ENCODE measurements at regions not wholly inside any gene's neighbourhood (a gene's known extent, or its start where the extent isn't known, plus 50 kb on each side); places are given as distances from the start of the nearest gene placed in this dataset.

DNA sequence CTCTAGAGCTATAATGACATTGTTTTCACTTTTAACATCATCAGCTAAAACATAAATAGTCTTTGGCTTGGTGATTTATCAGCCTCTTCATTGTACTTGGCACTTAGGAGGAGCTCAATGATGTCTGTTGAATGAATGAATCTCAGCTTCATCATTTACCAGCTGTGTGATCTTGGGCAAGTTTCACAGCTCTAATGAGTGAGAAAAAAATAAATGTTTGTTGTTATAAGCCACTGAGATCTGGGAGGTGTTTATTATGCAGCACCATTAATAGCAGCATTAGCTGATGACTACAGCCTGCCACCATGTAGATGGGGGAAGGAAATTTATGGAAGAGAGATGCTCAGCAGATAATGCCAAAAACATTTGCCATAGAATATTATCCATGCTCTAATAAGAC is 63.6 kb upstream of the C1QTNF7 start:
- Mint-ChIP-seq H3K27ac (no peak overlapping the region), H3K4me1 (peaks cover 4 to 19% (median 9%) of the 10 kb centered on the region in 3 donors), H3K27me3 (no peaks in the 10 kb centered on the region), H3K9me3 (peaks cover 0 to 3% (median 0%) of the 10 kb centered on the region in 7 donors), H3K36me3 (no peaks in the 10 kb centered on the region), H3K4me3 (no peak overlapping the region)
- no peak for DNase-seq
- ATAC-seq (ENCODE audit: low read depth in 2 of 2) = no peak

DNA sequence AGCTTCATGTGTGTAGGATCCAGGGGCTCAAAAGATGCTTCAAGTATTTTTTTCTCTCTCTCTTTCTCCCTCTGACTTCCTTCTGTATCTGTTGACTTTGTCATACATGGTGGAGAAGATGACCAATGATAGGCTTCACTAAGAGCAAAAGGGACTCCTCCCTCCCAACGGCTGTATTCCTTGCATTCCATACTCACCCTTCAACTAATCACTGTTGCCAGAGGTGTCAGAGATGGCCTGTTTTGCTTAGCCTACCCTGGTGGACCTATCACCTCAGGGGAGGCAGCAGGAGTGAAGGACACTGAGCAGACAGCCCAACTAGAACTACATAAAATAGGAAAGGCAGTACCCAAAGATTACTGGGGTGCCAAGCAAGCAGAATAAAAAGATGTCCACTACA is 62.2 kb upstream of the C1QTNF7 start:
- Mint-ChIP-seq H3K36me3 (no peaks in the 10 kb centered on the region), H3K27me3 (no peaks in the 10 kb centered on the region), H3K4me3 (no peak overlapping the region), H3K9me3 (peaks cover 0 to 3% (median 0%) of the 10 kb centered on the region in 7 donors), H3K4me1 (peaks cover 4 to 19% (median 9%) of the 10 kb centered on the region in 3 donors), H3K27ac (peak overlapping the region in 1 of 6 donors; percentile 25)
- no peak for ATAC-seq (ENCODE audit: low read depth in 2 of 2)
- no peak for DNase-seq

DNA sequence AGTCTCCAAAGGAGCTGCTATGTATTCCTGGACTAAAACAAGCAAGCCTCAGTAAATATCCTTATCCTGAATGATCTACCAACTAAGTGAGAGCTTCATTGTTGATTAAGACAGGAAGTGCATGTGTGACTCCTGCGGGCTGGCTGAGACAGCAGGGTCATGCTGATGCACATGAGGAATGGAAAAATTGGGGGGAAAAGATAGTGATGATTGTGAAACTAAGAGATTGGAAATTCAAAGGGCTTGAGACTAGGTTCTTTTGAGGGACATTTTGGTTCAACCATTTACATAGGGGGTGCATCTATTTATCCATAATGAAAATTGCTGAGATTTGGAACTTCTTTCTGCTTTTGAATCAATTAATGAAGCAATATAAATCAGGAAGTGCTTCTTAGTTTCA is 61.1 kb upstream of the C1QTNF7 start:
- H3K4me1 Mint-ChIP-seq = peaks cover 4 to 19% (median 9%) of the 10 kb centered on the region in 3 donors
- DNase-seq = no peak
- ATAC-seq (ENCODE audit: low read depth in 2 of 2) = no peak
- no peaks in the 10 kb centered on the region for H3K36me3 Mint-ChIP-seq
- peak overlapping the region in 3 of 6 donors; percentile 58 to 93 (median 81) for H3K27ac Mint-ChIP-seq
- H3K27me3 Mint-ChIP-seq = peaks cover 0 to 8% (median 0%) of the 10 kb centered on the region in 3 donors
- H3K9me3 Mint-ChIP-seq = peaks cover 0 to 4% (median 0%) of the 10 kb centered on the region in 7 donors
- no peak overlapping the region for H3K4me3 Mint-ChIP-seq

DNA sequence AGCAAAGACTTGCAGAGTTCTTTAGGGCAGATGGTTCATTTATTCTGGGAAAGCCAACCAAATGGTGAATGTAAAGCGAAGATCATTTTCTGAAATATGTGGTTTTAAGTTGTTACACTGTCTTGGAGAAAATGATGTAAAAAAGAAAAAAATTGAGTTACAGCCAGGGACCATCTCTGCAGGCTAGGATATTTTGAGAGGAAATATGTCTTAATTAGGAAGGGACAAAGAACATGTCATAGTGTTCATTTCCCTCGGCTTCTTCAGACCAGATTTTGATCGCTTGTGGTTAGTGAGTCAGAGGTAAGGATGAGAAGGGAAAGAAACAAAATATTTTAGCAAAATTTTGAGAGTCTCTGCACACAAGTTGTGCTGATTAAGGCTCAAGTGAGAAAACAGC is 59.0 kb upstream of the C1QTNF7 start:
- Mint-ChIP-seq H3K36me3 (no peaks in the 10 kb centered on the region), H3K4me1 (peaks cover 0 to 11% (median 5%) of the 10 kb centered on the region in 3 donors), H3K9me3 (peaks cover 0 to 4% (median 0%) of the 10 kb centered on the region in 7 donors), H3K27ac (no peak overlapping the region), H3K4me3 (no peak overlapping the region), H3K27me3 (peaks cover 0 to 10% (median 0%) of the 10 kb centered on the region in 3 donors)
- ATAC-seq (ENCODE audit: low read depth in 2 of 2) = no peak
- no peak for DNase-seq

DNA sequence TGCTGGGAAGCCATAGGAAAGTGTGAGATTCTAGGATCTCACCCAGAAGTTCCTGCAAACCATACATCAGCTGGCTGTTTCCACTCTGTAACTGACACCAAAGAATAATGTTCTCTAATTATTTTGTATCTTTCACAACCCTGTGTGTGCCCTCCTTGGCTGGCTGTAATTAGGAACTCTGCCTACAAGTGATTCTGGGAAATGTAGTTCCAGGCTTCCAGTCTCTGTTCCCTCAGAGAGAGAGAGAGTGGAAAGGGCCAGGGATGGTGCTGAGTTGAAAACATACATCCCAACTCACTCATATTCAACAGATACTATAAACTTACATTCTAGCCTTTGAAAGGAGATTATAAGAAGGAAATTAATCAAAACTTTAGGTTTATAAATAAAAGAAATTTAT is 57.5 kb upstream of the C1QTNF7 start:
- peaks cover 5 to 15% (median 14%) of the 10 kb centered on the region in 3 donors for H3K4me1 Mint-ChIP-seq
- H3K4me3 Mint-ChIP-seq = no peak overlapping the region
- no peak overlapping the region for H3K27ac Mint-ChIP-seq
- H3K9me3 Mint-ChIP-seq = peaks cover 0 to 4% (median 0%) of the 10 kb centered on the region in 7 donors
- ATAC-seq (ENCODE audit: low read depth in 2 of 2) = no peak
- DNase-seq = no peak
- H3K36me3 Mint-ChIP-seq = no peaks in the 10 kb centered on the region
- H3K27me3 Mint-ChIP-seq = peaks cover 0 to 10% (median 0%) of the 10 kb centered on the region in 3 donors

DNA sequence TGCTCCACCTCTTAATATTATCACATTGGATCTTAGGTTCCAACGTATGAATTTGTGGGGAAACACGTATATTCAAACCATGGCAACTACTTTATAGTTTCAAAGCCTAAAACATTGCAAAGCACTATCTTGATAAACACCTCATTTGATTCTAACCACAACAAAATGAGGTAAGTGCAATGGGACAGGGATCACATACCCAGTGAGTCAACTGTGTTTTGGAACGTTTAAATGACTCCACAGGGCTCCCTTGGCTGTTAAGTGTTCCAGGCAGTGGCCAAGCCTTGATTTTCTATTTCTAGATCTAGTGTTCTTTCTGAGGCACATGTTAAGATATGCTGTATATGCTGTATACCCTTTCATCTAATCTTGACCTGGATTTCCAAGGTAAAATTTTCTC is 54.5 kb upstream of the C1QTNF7 start:
- peaks cover 0 to 10% (median 0%) of the 10 kb centered on the region in 3 donors for H3K27me3 Mint-ChIP-seq
- ATAC-seq (ENCODE audit: low read depth in 2 of 2) = no peak
- H3K36me3 Mint-ChIP-seq = no peaks in the 10 kb centered on the region
- H3K9me3 Mint-ChIP-seq = peaks cover 0 to 4% (median 0%) of the 10 kb centered on the region in 7 donors
- H3K4me3 Mint-ChIP-seq = no peak overlapping the region
- no peak overlapping the region for H3K27ac Mint-ChIP-seq
- peaks cover 18 to 36% (median 29%) of the 10 kb centered on the region in 3 donors for H3K4me1 Mint-ChIP-seq
- no peak for DNase-seq

DNA sequence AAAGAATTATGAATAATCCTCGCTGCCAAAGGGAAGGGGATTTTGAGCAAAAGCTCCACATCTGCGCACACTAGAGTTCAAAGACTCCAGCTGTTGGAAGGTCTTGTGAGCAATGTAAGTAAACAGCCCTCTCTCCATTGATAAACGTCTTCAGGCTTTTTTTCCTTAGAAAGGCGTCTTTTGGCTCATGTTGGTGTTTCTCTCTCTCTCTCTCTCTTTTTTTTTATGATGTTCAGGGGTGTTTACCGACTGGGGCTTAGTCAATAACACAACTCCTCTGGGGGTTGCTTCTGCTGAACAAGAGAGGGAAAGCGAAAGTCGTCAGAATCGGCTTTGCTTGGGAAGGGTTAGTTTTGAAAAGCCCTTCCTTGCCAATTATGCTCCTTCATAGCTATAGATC is 53.2 kb upstream of the C1QTNF7 start:
- H3K27ac Mint-ChIP-seq = peak overlapping the region in 3 of 6 donors; percentile 22 to 81 (median 67)

DNA sequence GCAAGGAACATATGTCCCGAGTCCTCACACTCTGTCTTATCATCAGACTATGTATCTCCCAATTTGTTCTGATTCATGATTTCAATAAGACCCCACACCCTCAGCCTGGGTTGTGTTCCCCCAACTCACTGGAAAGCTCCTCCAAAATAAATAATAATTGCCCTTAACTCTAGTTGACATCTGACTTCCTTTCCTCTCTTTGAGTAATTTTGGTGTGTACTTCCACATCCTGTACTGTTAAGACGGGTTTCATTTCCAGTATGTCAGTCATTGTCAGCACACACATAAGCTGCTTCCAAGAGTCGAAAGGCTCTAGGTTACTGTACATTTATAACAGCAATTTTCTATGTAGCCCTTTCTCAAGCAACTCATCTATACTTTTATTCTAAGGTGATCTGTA is 52.2 kb upstream of the C1QTNF7 start:
- ATAC-seq (ENCODE audit: low read depth in 2 of 2) = peak; percentile 69 to 86

More for the DNA sequence above, 53.2 kb upstream of the C1QTNF7 start:
- Mint-ChIP-seq H3K9me3 (peaks cover 0 to 4% (median 0%) of the 10 kb centered on the region in 7 donors), H3K27me3 (peaks cover 0 to 10% (median 0%) of the 10 kb centered on the region in 3 donors), H3K36me3 (no peaks in the 10 kb centered on the region), H3K4me3 (peak overlapping the region in 2 of 8 donors; percentile 1 to 44), H3K4me1 (peaks cover 18 to 40% (median 29%) of the 10 kb centered on the region in 3 donors)
- ATAC-seq (ENCODE audit: low read depth in 2 of 2) (no peak), DNase-seq (no peak)

DNA sequence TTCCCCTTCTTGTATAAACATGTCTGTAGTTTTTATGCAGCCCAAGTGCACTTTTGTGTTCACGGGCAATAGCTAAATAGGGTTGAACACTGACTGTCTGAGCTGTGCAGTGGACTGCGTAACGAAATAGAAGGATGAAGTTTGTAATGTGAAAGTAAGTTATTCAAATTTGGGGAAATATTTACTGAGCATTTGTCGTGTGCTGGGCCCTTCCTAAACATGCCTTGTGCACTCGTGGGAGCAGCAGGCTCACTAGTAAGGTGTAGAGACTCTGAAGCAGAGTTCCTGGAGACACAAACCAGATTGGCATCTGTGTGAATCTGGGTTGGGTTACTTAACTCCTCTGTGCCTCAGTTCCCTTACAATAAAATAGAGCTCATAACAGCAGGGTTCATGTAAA is 51.7 kb upstream of the C1QTNF7 start:
- Mint-ChIP-seq H3K27ac (peak overlapping the region; percentile 2 to 94 (median 93)), H3K9me3 (peaks cover 0 to 4% (median 0%) of the 10 kb centered on the region in 7 donors), H3K4me1 (peaks cover 18 to 40% (median 29%) of the 10 kb centered on the region in 3 donors), H3K27me3 (peaks cover 0 to 7% (median 0%) of the 10 kb centered on the region in 3 donors), H3K36me3 (no peaks in the 10 kb centered on the region), H3K4me3 (peak overlapping the region in 7 of 8 donors; percentile 24 to 80 (median 47))
- DNase-seq (peak; percentile 13), ATAC-seq (ENCODE audit: low read depth in 2 of 2) (peak; percentile 56 to 77)

More for the DNA sequence above, 52.2 kb upstream of the C1QTNF7 start:
- H3K4me1 Mint-ChIP-seq = peaks cover 18 to 40% (median 29%) of the 10 kb centered on the region in 3 donors
- no peaks in the 10 kb centered on the region for H3K36me3 Mint-ChIP-seq
- peak overlapping the region; percentile 2 to 94 (median 93) for H3K27ac Mint-ChIP-seq
- H3K4me3 Mint-ChIP-seq = peak overlapping the region in 5 of 8 donors; percentile 24 to 71 (median 47)
- peaks cover 0 to 4% (median 0%) of the 10 kb centered on the region in 7 donors for H3K9me3 Mint-ChIP-seq
- peak; percentile 19 for DNase-seq
- peaks cover 0 to 10% (median 0%) of the 10 kb centered on the region in 3 donors for H3K27me3 Mint-ChIP-seq

DNA sequence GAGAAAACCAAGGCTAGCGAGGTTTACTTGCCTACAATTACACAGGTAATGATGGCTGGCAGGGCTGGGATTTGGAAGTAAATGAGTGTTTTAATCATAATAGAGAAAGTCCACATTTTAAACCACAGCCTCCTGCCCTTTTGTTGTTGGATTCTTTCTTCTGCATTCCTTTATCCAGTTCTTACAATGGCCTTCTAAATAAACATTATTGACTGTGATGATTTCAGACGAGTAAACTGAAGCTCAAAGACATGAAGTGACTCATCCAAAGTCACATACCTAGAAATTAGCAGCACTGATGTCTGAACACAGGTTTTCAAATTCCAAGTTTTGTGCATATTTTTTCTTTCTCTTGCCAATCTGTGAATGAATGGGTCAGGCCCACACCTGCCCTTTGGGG is 51.2 kb upstream of the C1QTNF7 start:
- Mint-ChIP-seq H3K27ac (peak overlapping the region; percentile 40 to 94 (median 93)), H3K27me3 (peaks cover 0 to 3% (median 0%) of the 10 kb centered on the region in 3 donors), H3K36me3 (no peaks in the 10 kb centered on the region), H3K4me3 (peak overlapping the region in 6 of 8 donors; percentile 24 to 80 (median 47)), H3K9me3 (peaks cover 0 to under 1% (median 0%) of the 10 kb centered on the region in 7 donors), H3K4me1 (peaks cover 18 to 40% (median 29%) of the 10 kb centered on the region in 3 donors)
- no peak for ATAC-seq (ENCODE audit: low read depth in 2 of 2)
- no peak for DNase-seq
